ENCODE measurements at regions not wholly inside any gene's neighbourhood (a gene's known extent, or its start where the extent isn't known, plus 50 kb on each side); places are given as distances from the start of the nearest gene placed in this dataset.

DNA sequence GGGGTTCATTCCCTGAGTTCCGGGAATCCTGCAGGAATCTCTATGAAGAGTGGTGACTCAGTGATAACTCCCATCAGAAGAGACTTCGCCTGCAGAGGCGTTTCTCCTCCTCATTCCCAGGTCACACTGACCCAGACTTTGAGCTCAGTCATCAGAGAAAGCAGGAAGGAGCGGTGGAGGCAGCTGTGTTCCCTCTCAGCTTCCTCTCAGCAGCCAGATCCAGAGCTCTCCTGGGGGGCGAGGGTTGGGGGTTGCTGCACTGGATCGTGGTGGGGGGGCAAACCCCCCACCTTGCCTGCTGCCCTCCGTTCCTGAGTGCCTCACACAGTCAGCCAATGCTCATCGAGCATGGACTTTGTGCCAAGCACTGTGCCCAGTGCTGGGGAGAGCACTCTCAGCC, 271.2 kb downstream of the CBLN1 start:
- WGBS, 2 donors = 68 to 74% methylated on average over 8 of the region's 8 CpGs

DNA sequence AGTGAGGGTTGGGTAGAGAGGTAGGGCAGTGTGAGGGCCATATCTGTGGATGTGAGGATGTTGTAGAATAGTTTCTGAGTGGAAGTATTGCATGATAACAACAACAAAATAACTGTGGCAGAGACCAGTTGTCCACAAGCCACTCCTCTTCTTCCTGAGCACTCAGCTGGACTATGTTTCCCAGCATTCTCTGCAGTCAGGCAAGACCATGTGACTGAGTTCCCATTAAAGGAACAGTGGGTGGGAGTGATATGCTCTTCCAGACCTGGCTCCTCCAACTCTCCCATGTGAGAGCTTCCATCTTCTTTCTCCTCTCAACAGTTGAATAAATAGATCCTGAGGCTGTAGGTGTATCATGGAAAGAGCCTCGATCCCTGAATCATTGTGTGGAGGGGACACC, 272.4 kb downstream of the CBLN1 start:
- H3K4me3 ChIP-seq = no peak overlapping the region
- peaks cover 0 to 2% (median 0%) of the 10 kb centered on the region in 3 donors for H3K27me3 ChIP-seq (ENCODE audit: control insufficient read depth in 3 of 3, insufficient read depth in 3 of 3, low read length in 2 of 3)
- TF ChIP-seq, protein P1, sequence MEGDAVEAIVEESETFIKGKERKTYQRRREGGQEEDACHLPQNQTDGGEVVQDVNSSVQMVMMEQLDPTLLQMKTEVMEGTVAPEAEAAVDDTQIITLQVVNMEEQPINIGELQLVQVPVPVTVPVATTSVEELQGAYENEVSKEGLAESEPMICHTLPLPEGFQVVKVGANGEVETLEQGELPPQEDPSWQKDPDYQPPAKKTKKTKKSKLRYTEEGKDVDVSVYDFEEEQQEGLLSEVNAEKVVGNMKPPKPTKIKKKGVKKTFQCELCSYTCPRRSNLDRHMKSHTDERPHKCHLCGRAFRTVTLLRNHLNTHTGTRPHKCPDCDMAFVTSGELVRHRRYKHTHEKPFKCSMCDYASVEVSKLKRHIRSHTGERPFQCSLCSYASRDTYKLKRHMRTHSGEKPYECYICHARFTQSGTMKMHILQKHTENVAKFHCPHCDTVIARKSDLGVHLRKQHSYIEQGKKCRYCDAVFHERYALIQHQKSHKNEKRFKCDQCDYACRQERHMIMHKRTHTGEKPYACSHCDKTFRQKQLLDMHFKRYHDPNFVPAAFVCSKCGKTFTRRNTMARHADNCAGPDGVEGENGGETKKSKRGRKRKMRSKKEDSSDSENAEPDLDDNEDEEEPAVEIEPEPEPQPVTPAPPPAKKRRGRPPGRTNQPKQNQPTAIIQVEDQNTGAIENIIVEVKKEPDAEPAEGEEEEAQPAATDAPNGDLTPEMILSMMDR (IDR thresholded peaks at IDR 0.05; ENCODE audit: control extremely low read depth, extremely low read depth) = no peak
- 83 to 94% methylated on average over 1 of the region's 1 CpG for WGBS, 2 donors
- ATAC-seq (ENCODE audit: insufficient read depth, low FRiP score) = no peak
- H3K36me3 ChIP-seq (ENCODE audit: control insufficient read depth in 4 of 4, insufficient read depth in 4 of 4, low read length in 4 of 4) = no peaks in the 10 kb centered on the region
- H3K4me1 ChIP-seq (ENCODE audit: control insufficient read depth in 5 of 5, insufficient read depth in 5 of 5, low read length in 5 of 5) = no peaks in the 10 kb centered on the region
- H3K9ac ChIP-seq (ENCODE audit: insufficient read depth in 1 of 2, low read length in 2 of 2) = no peak overlapping the region
- H3K27ac ChIP-seq (ENCODE audit: low read depth in 1 of 2, low read length in 1 of 2) = no peak overlapping the region
- DNase-seq = no peak
- H3K9me3 ChIP-seq (ENCODE audit: control insufficient read depth in 4 of 4, insufficient read depth in 3 of 4, low read length in 3 of 4) = peaks cover 0 to 10% (median 0%) of the 10 kb centered on the region in 4 donors

More for the DNA sequence above, 271.2 kb downstream of the CBLN1 start:
- TF ChIP-seq, protein P1 (IDR thresholded peaks at IDR 0.05; ENCODE audit: control extremely low read depth, extremely low read depth) = no peak
- Histone ChIP-seq H3K27ac (ENCODE audit: low read depth in 1 of 2, low read length in 1 of 2) (no peak overlapping the region), H3K4me3 (no peak overlapping the region), H3K4me1 (ENCODE audit: control insufficient read depth in 5 of 5, insufficient read depth in 5 of 5, low read length in 5 of 5) (no peaks in the 10 kb centered on the region), H3K9ac (ENCODE audit: insufficient read depth in 1 of 2, low read length in 2 of 2) (no peak overlapping the region), H3K36me3 (ENCODE audit: control insufficient read depth in 4 of 4, insufficient read depth in 4 of 4, low read length in 4 of 4) (no peaks in the 10 kb centered on the region), H3K9me3 (ENCODE audit: control insufficient read depth in 4 of 4, insufficient read depth in 3 of 4, low read length in 3 of 4) (peaks cover 0 to 7% (median 0%) of the 10 kb centered on the region in 4 donors), H3K27me3 (ENCODE audit: control insufficient read depth in 3 of 3, insufficient read depth in 3 of 3, low read length in 2 of 3) (peaks cover 0 to 12% (median 4%) of the 10 kb centered on the region in 3 donors)
- DNase-seq (no peak), ATAC-seq (ENCODE audit: insufficient read depth, low FRiP score) (no peak)

DNA sequence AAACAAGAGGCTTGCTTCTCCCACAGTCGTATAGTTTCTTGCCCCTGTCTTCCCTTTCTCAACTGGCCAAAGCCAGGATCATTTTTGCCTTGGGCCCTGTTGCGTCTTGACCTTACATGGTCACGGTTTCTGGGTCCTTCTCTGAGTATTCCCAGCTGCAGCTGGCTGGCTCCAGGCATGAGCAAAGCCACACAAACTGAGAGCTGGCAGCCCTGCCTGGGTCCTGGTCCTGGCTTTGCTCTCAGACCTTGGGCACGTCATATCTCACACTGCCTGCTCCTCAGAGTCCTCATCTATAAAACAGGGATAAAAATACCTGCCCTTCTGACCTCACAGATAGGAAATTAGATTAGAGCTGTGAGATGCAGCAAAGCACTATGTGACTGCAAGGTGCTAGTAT, 277.6 kb downstream of the CBLN1 start:
- TF ChIP-seq, protein P1 (IDR thresholded peaks at IDR 0.05; ENCODE audit: control extremely low read depth, extremely low read depth) = no peak
- Histone ChIP-seq H3K9me3 (ENCODE audit: control insufficient read depth in 4 of 4, insufficient read depth in 3 of 4, low read length in 3 of 4) (peaks cover 0 to 3% (median 0%) of the 10 kb centered on the region in 4 donors), H3K9ac (ENCODE audit: insufficient read depth in 1 of 2, low read length in 2 of 2) (no peak overlapping the region), H3K4me1 (ENCODE audit: control insufficient read depth in 5 of 5, insufficient read depth in 5 of 5, low read length in 5 of 5) (no peaks in the 10 kb centered on the region), H3K4me3 (no peak overlapping the region), H3K27ac (ENCODE audit: low read depth in 1 of 2, low read length in 1 of 2) (no peak overlapping the region), H3K27me3 (ENCODE audit: control insufficient read depth in 3 of 3, insufficient read depth in 3 of 3, low read length in 2 of 3) (peaks cover 0 to 6% (median 0%) of the 10 kb centered on the region in 3 donors), H3K36me3 (ENCODE audit: control insufficient read depth in 4 of 4, insufficient read depth in 4 of 4, low read length in 4 of 4) (no peaks in the 10 kb centered on the region)
- DNase-seq (no peak), ATAC-seq (ENCODE audit: insufficient read depth, low FRiP score) (no peak)
- WGBS, 2 donors = 51 to 69% methylated on average over 4 of the region's 4 CpGs

DNA sequence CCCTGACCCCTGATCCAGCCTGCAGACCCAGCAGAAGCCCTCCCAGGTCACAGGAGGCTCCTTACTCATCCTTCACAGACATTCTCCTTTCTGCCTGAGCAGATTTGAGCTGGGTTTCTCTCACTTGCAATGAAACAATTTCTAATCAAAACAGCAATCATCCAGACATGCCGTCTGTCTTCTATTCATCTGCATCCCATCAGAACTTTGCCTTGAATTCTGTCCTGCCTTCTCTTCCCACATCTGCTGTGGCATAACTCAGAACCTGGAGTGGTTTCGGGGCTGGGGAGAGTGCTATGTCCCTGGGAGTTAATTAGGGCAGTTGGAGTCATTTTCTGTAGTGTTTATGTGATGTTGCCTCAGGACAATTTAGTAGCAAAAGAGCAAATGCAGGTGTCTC, 278.6 kb downstream of the CBLN1 start:
- no peaks in the 10 kb centered on the region for H3K4me1 ChIP-seq (ENCODE audit: control insufficient read depth in 5 of 5, insufficient read depth in 5 of 5, low read length in 5 of 5)
- 75 to 78% methylated on average over 2 of the region's 2 CpGs for WGBS, 2 donors
- no peaks in the 10 kb centered on the region for H3K36me3 ChIP-seq (ENCODE audit: control insufficient read depth in 4 of 4, insufficient read depth in 4 of 4, low read length in 4 of 4)
- ATAC-seq (ENCODE audit: insufficient read depth, low FRiP score) (no peak), DNase-seq (no peak)
- H3K9me3 ChIP-seq (ENCODE audit: control insufficient read depth in 4 of 4, insufficient read depth in 3 of 4, low read length in 3 of 4) = peaks cover 0 to 3% (median 0%) of the 10 kb centered on the region in 4 donors
- TF ChIP-seq, protein P1 (IDR thresholded peaks at IDR 0.05; ENCODE audit: control extremely low read depth, extremely low read depth) = no peak
- no peak overlapping the region for H3K27ac ChIP-seq (ENCODE audit: low read depth in 1 of 2, low read length in 1 of 2)
- no peak overlapping the region for H3K9ac ChIP-seq (ENCODE audit: insufficient read depth in 1 of 2, low read length in 2 of 2)
- H3K27me3 ChIP-seq (ENCODE audit: control insufficient read depth in 3 of 3, insufficient read depth in 3 of 3, low read length in 2 of 3) = peaks cover 0 to 6% (median 0%) of the 10 kb centered on the region in 3 donors
- no peak overlapping the region for H3K4me3 ChIP-seq
